OCI-LY3 (cell line): ENCODE measurements at regions not wholly inside any gene's neighbourhood (a gene's known extent, or its start where the extent isn't known, plus 50 kb on each side); places are given as distances from the start of the nearest gene placed in this dataset.

Experiments
- H2AFZ ChIP-seq: fragments of 200-600, 300-600 bp; shearing (Covaris generic); 2 replicates; pipeline ENCODE4 v1.6.0; 2014; ENCODE audit warnings: antibody characterized with exemption, low read depth, low read length
- H3K27ac ChIP-seq: fragments of 200-600, 300-600 bp; sonication (generic); 2 replicates; pipeline ENCODE4 v1.5.1; 2014; ENCODE audit warnings: mild to moderate bottlenecking, low read length, moderate library complexity, mixed read lengths
- H3K27me3 ChIP-seq: fragments of 200-600, 300-600 bp; sonication (generic); 2 replicates; pipeline ENCODE4 v1.6.1; 2014; ENCODE audit warnings: low read depth, low read length, mixed read lengths
- H3K36me3 ChIP-seq: fragments of 200-600, 300-600 bp; sonication (generic); replicated peaks from 2 replicates; pipeline ENCODE3; 2014; ENCODE audit warnings: low read depth, low read length, mixed read lengths
- H3K4me1 ChIP-seq: fragments of 300-600, 200-600 bp; sonication (generic); 2 replicates; pipeline ENCODE4 v1.6.1; 2014; ENCODE audit warnings: low read length, mixed read lengths
- H3K4me2 ChIP-seq: fragments of 200-600, 300-600 bp; sonication (generic); 2 replicates; pipeline ENCODE4 v1.6.1; 2014; ENCODE audit warnings: low read length, mixed read lengths
- H3K4me3 ChIP-seq: fragments of 300-600, 200-600 bp; sonication (generic); 2 replicates; pipeline ENCODE4 v1.5.1; 2014; ENCODE audit warnings: antibody characterized with exemption, mild to moderate bottlenecking, low read length, moderate library complexity
- H3K79me2 ChIP-seq: fragments of 300-600, 200-600 bp; shearing (Covaris generic); 2 replicates; pipeline ENCODE4 v1.6.1; 2014; ENCODE audit warnings: mild to moderate bottlenecking, low read length, mixed read lengths
- H3K9ac ChIP-seq: fragments of 300-600, 200-600 bp; shearing (Covaris generic); 2 replicates; pipeline ENCODE4 v1.6.0; 2014; ENCODE audit warnings: mild to moderate bottlenecking, low read length, moderate library complexity
- H3K9me3 ChIP-seq: fragments of 200-600, 300-600 bp; shearing (Covaris generic); 2 replicates; pipeline ENCODE4 v1.6.1; 2014; ENCODE audit warnings: low read length, mixed read lengths; ENCODE audit not compliant: insufficient read depth
- H4K20me1 ChIP-seq: fragments of 200-600, 300-600 bp; sonication (generic); 2 replicates; pipeline ENCODE4 v1.6.1; 2016; ENCODE audit warnings: low read length, mixed read lengths; ENCODE audit not compliant: insufficient read depth
- CTCF ChIP-seq: fragments of 200-600, 300-600 bp; sonication (generic); IDR thresholded peaks from 2 replicates; pipeline ENCODE4 v1.5.1; 2014; ENCODE audit warnings: antibody characterized with exemption, low read length, low read depth
- EZH2phosphoT487 ChIP-seq: fragments of 200-600 bp; shearing (Covaris generic); IDR thresholded peaks from 2 replicates; pipeline ENCODE4 v1.6.1; 2018; ENCODE audit warnings: antibody characterized with exemption, mixed run types, low read depth

- Histone ChIP-seq H3K9ac (no peak overlapping the region), H3K36me3 (no peaks in the 10 kb centered on the region), H3K79me2 (no peaks in the 10 kb centered on the region), H4K20me1 (no peaks in the 10 kb centered on the region), H2AFZ (no peak overlapping the region), H3K4me3 (no peak overlapping the region), H3K4me2 (no peak overlapping the region), H3K27ac (no peak overlapping the region), H3K4me1 (no peaks in the 10 kb centered on the region), H3K9me3 (no peaks in the 10 kb centered on the region), H3K27me3 (no peaks in the 10 kb centered on the region)
- TF ChIP-seq CTCF (no peak), EZH2phosphoT487 (no peak)
Observed at GRCh38 chr3:83500422-83500821, 1458.4 kb upstream of the CADM2 start.

GRCh38 chr3:83500931-83501330, 1457.9 kb upstream of the CADM2 start:
- Histone ChIP-seq H3K79me2 (no peaks in the 10 kb centered on the region), H2AFZ (no peak overlapping the region), H3K4me2 (no peak overlapping the region), H3K4me1 (no peaks in the 10 kb centered on the region), H3K4me3 (no peak overlapping the region), H3K27me3 (no peaks in the 10 kb centered on the region), H3K36me3 (no peaks in the 10 kb centered on the region), H3K27ac (no peak overlapping the region), H4K20me1 (no peaks in the 10 kb centered on the region), H3K9me3 (no peaks in the 10 kb centered on the region), H3K9ac (no peak overlapping the region)
- TF ChIP-seq CTCF = no peak
- no peak for TF ChIP-seq EZH2phosphoT487

GRCh38 chr3:83513051-83513450, 1445.7 kb upstream of the CADM2 start:
- Histone ChIP-seq H3K79me2 (no peaks in the 10 kb centered on the region), H3K36me3 (no peaks in the 10 kb centered on the region), H3K9ac (no peak overlapping the region), H3K27me3 (no peaks in the 10 kb centered on the region), H2AFZ (no peak overlapping the region), H3K4me3 (no peak overlapping the region), H3K4me2 (no peak overlapping the region), H3K4me1 (no peaks in the 10 kb centered on the region), H4K20me1 (no peaks in the 10 kb centered on the region), H3K27ac (no peak overlapping the region), H3K9me3 (no peaks in the 10 kb centered on the region)
- no peak for TF ChIP-seq EZH2phosphoT487
- no peak for TF ChIP-seq CTCF

- H3K9me3 ChIP-seq = no peaks in the 10 kb centered on the region
- no peaks in the 10 kb centered on the region for H3K4me1 ChIP-seq
- H3K36me3 ChIP-seq = no peaks in the 10 kb centered on the region
- no peaks in the 10 kb centered on the region for H4K20me1 ChIP-seq
- H3K9ac ChIP-seq = no peak overlapping the region
- H3K27ac ChIP-seq = no peak overlapping the region
- TF ChIP-seq CTCF (no peak), EZH2phosphoT487 (no peak)
- H3K79me2 ChIP-seq = no peaks in the 10 kb centered on the region
- no peaks in the 10 kb centered on the region for H3K27me3 ChIP-seq
- H3K4me2 ChIP-seq = no peak overlapping the region
- no peak overlapping the region for H3K4me3 ChIP-seq
- H2AFZ ChIP-seq = no peak overlapping the region
Observed at GRCh38 chr3:83513677-83514076, 1445.1 kb upstream of the CADM2 start.
